ENCODE measurements at regions not wholly inside any gene's neighbourhood (a gene's known extent, or its start where the extent isn't known, plus 50 kb on each side); places are given as distances from the start of the nearest gene placed in this dataset.

DNA sequence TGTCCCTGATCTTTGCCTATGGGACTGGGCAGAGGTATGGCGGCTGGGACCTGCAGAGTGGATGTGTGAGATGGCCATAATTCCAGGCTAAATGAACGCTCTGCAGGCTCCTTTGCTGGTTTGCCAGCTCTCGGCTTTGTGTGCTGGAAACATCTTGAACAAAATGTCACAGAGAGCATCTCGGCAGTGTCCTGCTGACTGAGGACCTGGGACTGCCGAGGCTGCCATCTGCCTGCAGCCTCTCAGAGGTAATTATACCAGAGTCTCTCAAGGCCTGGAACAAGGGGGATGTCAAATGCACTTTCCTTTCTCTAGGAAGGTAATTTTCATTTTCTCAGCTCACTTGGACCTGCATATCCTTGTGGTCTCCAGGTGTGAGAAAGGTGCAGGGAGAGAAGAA is 354.2 kb downstream of the PDCD6IP start:
- TF ChIP-seq POLR2AphosphoS5 (IDR thresholded peaks at IDR 0.05; ENCODE audit: low read depth, low read length) (no peak), POLR2A (IDR thresholded peaks at IDR 0.05; ENCODE audit: low read depth, low read length) (no peak), TAF1 (IDR thresholded peaks at IDR 0.05; ENCODE audit: borderline replicate concordance, low read depth, low read length) (no peak)

Measured in GM12892 (cell line).